ENCODE measurements at regions not wholly inside any gene's neighbourhood (a gene's known extent, or its start where the extent isn't known, plus 50 kb on each side); places are given as distances from the start of the nearest gene placed in this dataset.

- TF ChIP-seq CTCF (IDR thresholded peaks at IDR 0.05; ENCODE audit: low read depth, low read length), result no peak
- H3K4me3 ChIP-seq (ENCODE audit: low read depth, low read length), result no peak overlapping the region
Measured at GRCh38 chr2:58578276-58578675, 337.2 kb upstream of the FANCL start.

GRCh38 chr2:58574873-58575272 is 333.7 kb upstream of the FANCL start:
- TF ChIP-seq CTCF (IDR thresholded peaks at IDR 0.05; ENCODE audit: low read depth, low read length), result no peak
- no peak overlapping the region for H3K4me3 ChIP-seq (ENCODE audit: low read depth, low read length)

GRCh38 chr2:58572731-58573130 is 331.6 kb upstream of the FANCL start:
- TF ChIP-seq CTCF (IDR thresholded peaks at IDR 0.05; ENCODE audit: low read depth, low read length), result no peak
- no peak overlapping the region for H3K4me3 ChIP-seq (ENCODE audit: low read depth, low read length)

GRCh38 chr2:58571181-58571852 is 330.2 kb upstream of the FANCL start:
- H3K4me3 ChIP-seq (ENCODE audit: low read depth, low read length), result no peak overlapping the region
- no peak for TF ChIP-seq CTCF (IDR thresholded peaks at IDR 0.05; ENCODE audit: low read depth, low read length)

GRCh38 chr2:58569475-58570185 is 328.5 kb upstream of the FANCL start:
- H3K4me3 ChIP-seq (ENCODE audit: low read depth, low read length), result no peak overlapping the region
- TF ChIP-seq CTCF (IDR thresholded peaks at IDR 0.05; ENCODE audit: low read depth, low read length), result no peak

GRCh38 chr2:58568901-58569300 is 327.8 kb upstream of the FANCL start:
- H3K4me3 ChIP-seq (ENCODE audit: low read depth, low read length), result no peak overlapping the region
- no peak for TF ChIP-seq CTCF (IDR thresholded peaks at IDR 0.05; ENCODE audit: low read depth, low read length)

GRCh38 chr2:58562276-58562675 is 321.2 kb upstream of the FANCL start:
- no peak for TF ChIP-seq CTCF (IDR thresholded peaks at IDR 0.05; ENCODE audit: low read depth, low read length)
- no peak overlapping the region for H3K4me3 ChIP-seq (ENCODE audit: low read depth, low read length)

Data from WI38 (cell line).